GM18867 (cell line): ENCODE measurements at regions not wholly inside any gene's neighbourhood (a gene's known extent, or its start where the extent isn't known, plus 50 kb on each side); places are given as distances from the start of the nearest gene placed in this dataset.
"Not testable (repeated sequence)": the region's sequence is repeated elsewhere in the genome, so short reads cannot be mapped to it uniquely, and the experiment has no call there.

Experiments
- ATAC-seq: cut with Tn5 transposase; IDR thresholded peaks from one replicate; pipeline ENCODE4 v1.9.1; 2021; ENCODE audit warnings: mild to moderate bottlenecking, moderate library complexity; ENCODE audit not compliant: unreplicated experiment

GRCh38 chr2:51995293-51995692 lies 963.4 kb upstream of the NRXN1 start:
- no peak for ATAC-seq

DNA sequence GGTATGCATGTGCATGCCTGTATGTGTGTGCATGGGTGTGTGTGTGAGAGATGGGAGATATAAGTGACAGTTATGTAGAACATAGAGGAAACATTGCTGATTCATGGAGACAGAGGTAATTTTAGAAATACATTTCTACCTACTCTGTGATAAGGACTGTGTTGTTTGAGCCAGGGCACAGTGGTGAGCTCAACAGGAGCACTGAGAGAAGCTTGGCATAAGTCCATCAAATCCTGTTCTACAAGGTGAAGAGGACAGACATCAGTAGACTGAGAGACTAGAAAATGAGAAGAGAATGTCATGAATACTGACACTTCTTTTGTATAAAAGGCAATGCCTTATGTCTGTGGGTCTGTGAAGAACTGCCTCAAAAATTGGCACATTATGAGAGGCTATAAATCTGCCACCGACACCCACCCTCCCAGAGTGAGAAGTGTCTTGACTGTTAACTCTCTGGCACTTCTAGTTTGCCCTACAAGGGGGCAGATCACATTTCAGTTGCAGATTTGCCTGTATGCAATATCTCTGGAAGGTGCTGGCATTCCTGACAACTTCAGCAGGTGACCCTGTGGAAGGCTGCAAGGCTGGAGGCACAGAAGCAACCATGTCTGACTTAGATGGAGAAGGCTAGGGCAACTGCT lies 962.3 kb upstream of the NRXN1 start:
- no peak for ATAC-seq

DNA sequence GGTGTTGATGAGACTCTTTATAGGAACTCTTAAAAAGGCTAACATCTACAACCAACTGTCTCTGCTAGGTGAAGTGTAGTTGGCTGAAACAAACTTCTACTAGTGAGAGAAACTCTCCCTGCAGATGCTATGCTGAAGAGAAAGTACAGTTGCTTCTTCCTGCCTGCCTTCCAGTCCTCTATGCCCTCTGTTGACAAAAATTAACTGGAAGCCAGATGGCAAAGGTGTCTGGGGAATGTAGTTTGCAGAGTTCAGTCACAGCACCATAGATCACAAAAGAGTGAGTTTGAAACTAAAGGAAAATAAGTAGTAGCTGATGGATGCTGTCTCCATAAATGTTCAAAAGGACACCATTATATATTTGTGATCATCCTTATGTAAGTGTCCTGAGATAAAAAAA lies 958.8 kb upstream of the NRXN1 start:
- ATAC-seq, result no peak

DNA sequence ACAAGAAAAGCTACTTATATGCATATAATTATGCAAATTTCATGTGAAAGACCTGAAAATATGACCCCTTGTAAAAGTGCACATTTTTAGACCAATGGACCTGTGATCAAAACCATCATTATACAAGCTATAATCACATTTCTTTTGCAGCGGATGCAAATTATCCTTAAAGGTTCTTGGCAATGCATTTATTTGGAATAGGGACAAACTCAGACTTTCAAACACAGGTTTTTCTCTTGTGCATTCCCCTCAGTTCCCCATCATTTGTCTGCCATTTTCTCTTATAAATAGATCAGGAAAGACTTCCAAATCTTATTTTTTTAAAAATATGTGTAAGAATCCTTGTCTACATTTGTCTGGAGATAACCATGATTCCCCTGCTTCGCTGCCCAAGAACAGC lies 954.2 kb upstream of the NRXN1 start:
- ATAC-seq, result no peak

DNA sequence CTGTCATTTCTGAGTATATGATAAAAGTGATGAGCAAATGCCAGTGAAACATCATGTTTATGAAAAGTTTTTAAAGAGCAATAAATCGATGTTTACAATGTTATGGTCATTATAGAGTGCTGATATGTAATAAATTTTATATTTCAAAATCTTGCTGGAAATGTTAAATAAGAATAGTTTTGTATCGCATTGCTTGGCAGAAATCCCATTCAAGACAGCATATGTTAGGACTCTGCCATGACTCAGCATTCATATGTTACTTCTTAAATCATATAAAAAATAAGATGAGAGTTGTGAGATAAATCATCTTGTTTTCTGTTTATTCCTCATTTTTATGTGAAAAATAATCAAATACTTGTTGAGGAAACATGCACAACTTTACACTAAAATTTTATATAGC lies 949.9 kb upstream of the NRXN1 start:
- no peak for ATAC-seq

GRCh38 chr2:51976623-51977022 lies 944.7 kb upstream of the NRXN1 start:
- no peak for ATAC-seq

- ATAC-seq, result no peak
Measured at GRCh38 chr2:51971136-51971535, 939.2 kb upstream of the NRXN1 start.

DNA sequence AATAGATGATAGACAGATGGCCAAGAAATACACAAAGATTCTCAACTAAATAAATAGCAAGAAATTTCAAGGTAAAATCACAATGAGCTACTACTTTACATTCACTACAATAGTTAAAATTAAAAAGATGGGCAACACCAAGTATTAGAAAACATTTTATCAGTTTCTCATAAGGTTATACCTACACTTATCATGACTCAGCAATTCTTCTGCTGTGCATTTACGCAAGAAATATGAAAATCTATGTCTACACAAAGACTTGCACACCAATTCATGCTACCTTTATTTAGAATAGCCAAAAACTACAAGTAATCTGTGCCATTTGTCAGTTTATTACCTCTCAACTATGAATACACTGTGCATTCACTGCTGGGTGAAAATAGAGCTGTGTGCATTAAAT lies 937.4 kb upstream of the NRXN1 start:
- no peak for ATAC-seq

DNA sequence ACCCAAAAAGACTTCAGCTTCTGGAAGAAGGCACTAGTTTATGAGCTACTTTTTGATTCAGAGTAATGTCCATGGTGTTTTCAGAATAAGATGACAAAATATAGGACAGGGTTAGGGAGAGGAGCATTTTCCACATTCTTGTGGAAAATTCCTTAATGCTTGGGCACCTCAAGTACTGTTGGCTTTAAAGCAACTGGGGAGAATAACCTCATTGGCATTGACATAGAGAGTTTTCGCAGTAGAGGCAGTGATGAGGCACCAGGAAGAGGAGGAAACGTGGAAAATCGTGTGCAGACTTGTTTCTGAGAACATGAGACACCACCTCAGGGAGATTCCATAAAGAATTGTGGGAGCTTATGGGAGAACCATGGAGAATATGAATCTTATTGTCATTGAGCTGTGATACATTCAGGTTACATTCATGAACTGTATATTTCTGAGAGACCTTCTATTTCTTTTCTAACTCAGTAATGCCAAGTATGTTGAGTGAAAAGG lies 929.0 kb upstream of the NRXN1 start:
- ATAC-seq, result no peak

GRCh38 chr2:51960281-51960680 lies 928.3 kb upstream of the NRXN1 start:
- ATAC-seq, result no peak

DNA sequence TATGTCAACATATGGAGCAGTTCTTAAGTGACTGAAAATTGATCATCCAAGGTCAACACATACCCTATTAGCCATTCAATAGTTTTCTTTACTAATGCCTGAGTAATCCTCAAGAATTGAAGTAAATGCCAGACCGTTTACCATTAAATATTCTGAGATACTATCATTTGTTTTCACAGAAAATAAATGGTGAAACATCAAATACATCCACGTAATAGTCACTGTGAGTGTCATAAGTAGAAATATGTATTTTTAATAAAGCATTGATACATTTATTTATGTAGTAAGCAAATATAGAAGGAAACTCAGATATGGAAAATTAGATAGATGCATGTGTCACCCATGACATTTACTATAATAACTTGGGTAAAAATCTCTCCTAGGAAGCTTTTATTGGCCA lies 927.8 kb upstream of the NRXN1 start:
- no peak for ATAC-seq

- no peak for ATAC-seq
Measured at GRCh38 chr2:51953931-51954330, 922.0 kb upstream of the NRXN1 start.

DNA sequence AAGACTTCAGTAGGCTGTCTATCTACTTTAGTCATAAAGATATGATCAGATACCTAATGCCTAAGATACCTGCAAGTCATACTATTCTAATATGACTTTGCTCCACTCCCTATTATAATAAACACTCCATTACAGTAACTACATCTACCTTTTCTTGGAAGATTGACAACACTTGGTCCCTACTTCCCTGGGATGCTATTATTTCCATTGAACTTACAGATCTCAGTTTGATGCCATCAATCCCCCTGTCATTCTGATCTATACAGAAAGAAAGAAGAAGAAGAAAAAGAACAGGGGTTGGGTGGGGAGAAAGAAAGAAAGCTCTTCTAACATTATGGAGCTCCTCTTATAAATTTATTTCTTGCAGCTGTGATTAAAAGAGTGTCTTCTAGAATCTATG lies 889.1 kb upstream of the NRXN1 start:
- no peak for ATAC-seq

- ATAC-seq, result no peak
Measured at GRCh38 chr2:51920509-51920908, 888.6 kb upstream of the NRXN1 start.

DNA sequence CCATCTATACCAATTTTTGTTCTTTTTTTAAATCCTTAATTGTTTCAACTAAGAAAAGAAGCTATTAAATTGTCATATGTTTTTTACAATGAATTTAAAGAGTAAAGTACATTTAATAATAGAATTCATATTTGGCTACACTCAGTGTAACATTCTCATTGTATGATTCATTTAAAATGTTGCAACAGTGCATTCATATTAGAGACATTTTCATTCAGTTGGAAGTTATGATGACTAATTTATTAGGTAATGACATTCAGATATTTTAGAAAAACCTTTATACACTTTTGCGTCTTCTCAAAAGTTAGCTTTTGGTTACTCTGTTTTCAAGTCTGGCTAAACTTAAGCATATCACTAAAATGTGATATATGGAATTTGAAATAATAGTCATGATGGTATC lies 887.5 kb upstream of the NRXN1 start:
- ATAC-seq, result no peak

DNA sequence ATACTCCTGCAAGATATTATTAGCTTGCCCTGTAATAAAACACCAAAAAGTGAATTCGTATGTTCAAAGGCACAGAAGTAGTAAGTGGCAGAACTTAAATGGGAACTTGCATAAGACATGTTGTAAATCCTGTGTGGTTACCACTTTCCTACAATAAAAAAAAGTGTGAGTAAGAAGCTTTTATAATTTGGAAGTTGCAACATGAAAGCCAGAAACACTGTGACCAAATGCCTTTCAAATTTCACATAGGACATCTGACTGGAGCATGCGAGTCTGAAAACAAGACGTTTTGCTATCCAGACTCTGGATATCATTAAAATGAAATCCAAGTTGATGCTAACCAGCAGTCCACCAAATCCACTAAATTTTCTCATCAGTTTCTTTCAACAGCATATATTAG lies 886.2 kb upstream of the NRXN1 start:
- no peak for ATAC-seq

DNA sequence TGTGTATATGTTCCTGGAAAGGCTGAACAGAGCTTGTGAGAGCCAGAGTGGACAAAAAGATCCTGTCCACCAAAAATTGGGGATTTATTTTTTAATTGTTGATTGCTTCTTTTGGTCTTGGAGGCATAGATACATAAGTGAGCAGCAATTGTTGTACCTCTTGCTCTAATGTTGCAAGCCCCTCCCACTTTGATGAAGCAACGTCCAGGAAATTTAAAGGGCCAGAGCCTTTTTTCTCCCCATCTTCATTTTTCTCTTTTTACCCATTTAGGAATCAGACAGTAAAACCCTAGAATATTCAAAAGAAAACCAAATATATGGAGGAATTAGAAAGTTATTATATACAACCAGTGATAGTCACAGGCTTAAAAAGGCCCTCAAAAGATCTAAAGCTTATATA lies 871.8 kb upstream of the NRXN1 start:
- no peak for ATAC-seq

- ATAC-seq, result no peak
Measured at GRCh38 chr2:51899643-51900042, 867.7 kb upstream of the NRXN1 start.

DNA sequence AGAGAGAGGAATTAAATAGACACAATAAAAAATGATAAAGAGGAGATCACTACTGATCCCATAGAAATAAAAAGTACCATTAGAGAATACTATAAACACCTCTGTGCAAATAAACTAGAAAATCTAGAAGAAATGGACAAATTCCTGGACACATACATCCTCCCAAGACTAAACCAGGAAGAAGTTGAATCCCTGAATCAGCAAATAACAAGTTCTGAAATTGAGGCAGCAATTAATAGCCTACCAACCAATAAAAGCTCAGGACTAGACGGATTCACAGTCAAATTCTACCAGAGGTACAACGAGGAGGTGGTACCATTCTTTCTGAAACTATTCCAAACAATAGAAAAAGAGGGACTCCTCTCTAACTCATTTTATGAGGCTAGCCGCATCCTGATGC lies 862.7 kb upstream of the NRXN1 start:
- ATAC-seq, result not testable (repeated sequence)

DNA sequence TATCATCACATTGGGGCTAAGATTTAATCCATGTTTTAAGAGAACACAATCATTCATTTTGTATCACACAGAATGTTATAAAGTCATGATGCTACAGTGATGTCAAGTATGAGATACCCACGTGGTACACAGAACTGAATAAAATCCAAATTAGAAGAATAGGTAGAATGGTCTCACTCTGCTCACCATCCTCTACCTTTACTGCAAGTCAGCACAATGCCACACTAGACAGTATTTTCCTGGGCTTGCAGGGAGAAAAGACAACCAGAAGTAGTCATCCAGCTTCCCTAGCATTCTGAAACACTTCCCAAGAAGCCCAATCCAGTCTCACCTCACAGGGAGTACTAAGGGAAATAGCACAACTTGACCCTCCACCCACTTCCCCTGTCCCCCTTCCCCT lies 856.2 kb upstream of the NRXN1 start:
- ATAC-seq, result no peak

DNA sequence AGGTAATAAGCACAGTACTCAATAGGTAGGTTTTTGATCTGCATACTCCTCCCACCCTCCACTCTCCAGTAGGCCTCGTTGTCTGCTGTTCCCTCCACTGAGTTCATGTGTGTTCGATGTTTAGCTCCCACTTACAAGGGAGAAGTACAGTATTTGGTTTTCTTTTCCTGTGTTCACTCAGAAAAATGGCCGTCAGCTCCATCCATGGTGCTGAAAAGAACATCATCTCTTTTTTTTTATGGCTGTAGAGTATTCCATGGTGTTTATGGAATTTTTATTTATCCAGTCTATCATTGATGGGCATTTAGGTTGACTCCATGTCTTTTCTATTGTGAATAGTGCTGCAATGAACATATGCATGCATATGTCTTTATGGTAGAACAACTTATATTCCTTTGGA lies 849.7 kb upstream of the NRXN1 start:
- no peak for ATAC-seq

- no peak for ATAC-seq
Measured at GRCh38 chr2:51880153-51880552, 848.2 kb upstream of the NRXN1 start.

- no peak for ATAC-seq
Measured at GRCh38 chr2:51866361-51866760, 834.4 kb upstream of the NRXN1 start.
